GM10248 (cell line): ENCODE measurements at regions not wholly inside any gene's neighbourhood (a gene's known extent, or its start where the extent isn't known, plus 50 kb on each side); places are given as distances from the start of the nearest gene placed in this dataset.

Experiments used
- CTCF ChIA-PET: fragments of 300-600 bp; sonication (Branson Sonifier 250); formaldehyde crosslinking; extraction: SDS; loops from one replicate; lab custom pipeline; 2021; ENCODE audit warnings: antibody characterized with exemption; lab: Yijun Ruan, JAX
- POLR2A ChIA-PET: fragments of 350-650 bp; sonication (Branson Sonifier 250); formaldehyde crosslinking; extraction: SDS; loops from one replicate; lab custom pipeline; 2020; ENCODE audit warnings: antibody characterized with exemption; lab: Yijun Ruan, JAX
- DNase-seq: peaks from one replicate; pipeline ENCODE4 v3.0.0; 2012; ENCODE audit errors: extremely low spot score
- CTCF ChIP-seq: IDR thresholded peaks from 2 replicates; pipeline ENCODE4 v1.5.1; 2012; ENCODE audit warnings: mild to moderate bottlenecking, low read depth; ENCODE audit errors: extremely low read depth, missing control alignments, control extremely low read depth

GRCh38 chr6:66689608-66690007 is 982.6 kb upstream of the EYS start:
- DNase-seq: no peak

GRCh38 chr6:66687611-66688140 is 980.6 kb upstream of the EYS start:
- POLR2A ChIA-PET: no interaction called here
- TF ChIP-seq CTCF: no peak

More at GRCh38 chr6:66689608-66690007, 982.6 kb upstream of the EYS start:
- no peak for TF ChIP-seq CTCF
- CTCF ChIA-PET: no interaction called here
- POLR2A ChIA-PET: no interaction called here

GRCh38 chr6:66675906-66676305 is 968.9 kb upstream of the EYS start:
- no peak for DNase-seq
- TF ChIP-seq CTCF: no peak
- ChIA-PET CTCF (no interaction called here), POLR2A (no interaction called here)

More at GRCh38 chr6:66687611-66688140, 980.6 kb upstream of the EYS start:
- CTCF ChIA-PET: interaction anchor here (1.5 kb wide), 1 partner anchor 43 kb away, joined by 3 read pairs; no protein-coding TSS in a partner anchor
- no peak for DNase-seq

- ChIA-PET CTCF (no interaction called here), POLR2A (no interaction called here)
- no peak for TF ChIP-seq CTCF
- no peak for DNase-seq
Measured at GRCh38 chr6:66664112-66664511, 957.1 kb upstream of the EYS start.

GRCh38 chr6:66662721-66663507 is 955.9 kb upstream of the EYS start:
- TF ChIP-seq CTCF: no peak
- POLR2A ChIA-PET: no interaction called here
- CTCF ChIA-PET: no interaction called here
- no peak for DNase-seq

GRCh38 chr6:66662196-66662595 is 955.2 kb upstream of the EYS start:
- POLR2A ChIA-PET: no interaction called here
- no peak for DNase-seq
- CTCF ChIA-PET: no interaction called here
- no peak for TF ChIP-seq CTCF
